ENCODE measurements at regions not wholly inside any gene's neighbourhood (a gene's known extent, or its start where the extent isn't known, plus 50 kb on each side); places are given as distances from the start of the nearest gene placed in this dataset.

- DNase-seq, result no peak
Measured at GRCh38 chr18:26700201-26700600, 151.8 kb upstream of the KCTD1 start.

- DNase-seq, result peak; percentile 18 to 50
Measured at GRCh38 chr18:26697186-26697884, 149.0 kb upstream of the KCTD1 start.

GRCh38 chr18:26696786-26697185 lies 148.4 kb upstream of the KCTD1 start:
- no peak for DNase-seq

- DNase-seq, result peak; percentile 25 to 41
Measured at GRCh38 chr18:26696308-26696707, 148.0 kb upstream of the KCTD1 start.

- no peak for DNase-seq
Measured at GRCh38 chr18:26689226-26689879, 141.0 kb upstream of the KCTD1 start.

GRCh38 chr18:26686532-26686931 lies 138.2 kb upstream of the KCTD1 start:
- DNase-seq, result peak; percentile 78 to 79

- peak; percentile 21 to 57 for DNase-seq
Measured at GRCh38 chr18:26685438-26686157, 137.2 kb upstream of the KCTD1 start.

GRCh38 chr18:26677957-26678356 lies 129.6 kb upstream of the KCTD1 start:
- DNase-seq, result peak; percentile 78 to 84

- DNase-seq, result no peak
Measured at GRCh38 chr18:26667046-26667445, 118.7 kb upstream of the KCTD1 start.

- no peak for DNase-seq
Measured at GRCh38 chr18:26662996-26663395, 114.6 kb upstream of the KCTD1 start.

GRCh38 chr18:26657631-26658581 lies 109.6 kb upstream of the KCTD1 start:
- peak in 1 of 2 experiments; percentile 20 for DNase-seq

GRCh38 chr18:26656944-26657536 lies 108.7 kb upstream of the KCTD1 start:
- DNase-seq, result peak; percentile 63 to 77

- peak in 1 of 2 experiments; percentile 68 for DNase-seq
Measured at GRCh38 chr18:26656431-26656943, 108.1 kb upstream of the KCTD1 start.

GRCh38 chr18:26655525-26656430 lies 107.4 kb upstream of the KCTD1 start:
- DNase-seq, result peak; percentile 41 to 78

GRCh38 chr18:26654616-26655524 lies 106.5 kb upstream of the KCTD1 start:
- peak; percentile 29 to 46 for DNase-seq

GRCh38 chr18:26653943-26654615 lies 105.7 kb upstream of the KCTD1 start:
- DNase-seq, result peak; percentile 57 to 80

- DNase-seq, result peak in 1 of 2 experiments; percentile 68
Measured at GRCh38 chr18:26652501-26652900, 104.1 kb upstream of the KCTD1 start.

GRCh38 chr18:26650310-26651268 lies 102.2 kb upstream of the KCTD1 start:
- peak in 1 of 2 experiments; percentile 25 for DNase-seq

All from NCI-H526 (cell line).